ENCODE measurements at regions not wholly inside any gene's neighbourhood (a gene's known extent, or its start where the extent isn't known, plus 50 kb on each side); places are given as distances from the start of the nearest gene placed in this dataset.

DNA sequence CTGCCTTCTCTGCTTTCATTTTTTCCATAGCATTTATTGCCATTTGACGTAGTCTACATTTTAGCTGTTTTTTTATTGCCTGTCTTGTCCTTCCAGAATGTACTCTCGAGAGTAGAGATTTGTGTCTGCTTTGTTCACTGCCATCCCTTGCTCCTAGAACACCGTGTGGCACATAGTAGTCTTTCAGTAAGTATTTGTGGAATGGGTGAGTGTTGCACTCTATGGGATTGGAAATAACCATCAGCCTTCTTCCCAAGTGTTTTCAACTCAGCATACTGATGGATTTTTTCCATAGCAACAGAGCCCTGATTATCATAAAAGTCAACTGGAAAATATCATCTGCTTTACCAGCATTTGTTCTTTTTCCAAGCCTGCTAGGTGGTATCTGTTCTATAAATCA, 462.6 kb downstream of the ENC1 start:
- no peak for DNase-seq

DNA sequence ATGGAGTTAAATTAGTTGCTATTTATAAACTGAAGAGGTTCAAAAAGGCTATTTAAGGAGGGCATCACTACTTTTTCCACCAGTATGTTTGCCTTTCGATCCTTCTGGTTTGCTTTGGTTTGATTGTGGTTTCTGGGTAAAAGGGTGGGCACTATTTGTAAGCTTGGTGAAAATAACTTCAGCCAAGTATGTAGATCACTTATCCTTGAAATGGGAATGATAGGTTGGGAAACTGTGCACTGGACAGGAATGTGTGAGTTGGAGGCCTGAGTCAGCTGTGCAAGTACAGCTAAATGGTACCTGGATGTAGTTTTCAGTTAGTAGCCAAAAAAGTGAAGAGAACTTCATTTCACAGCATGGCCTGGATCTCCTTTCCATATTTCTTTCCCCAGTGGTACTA, 466.2 kb downstream of the ENC1 start:
- DNase-seq, result no peak

GRCh38 chr5:74173665-74174064, 466.9 kb downstream of the ENC1 start:
- DNase-seq, result no peak

DNA sequence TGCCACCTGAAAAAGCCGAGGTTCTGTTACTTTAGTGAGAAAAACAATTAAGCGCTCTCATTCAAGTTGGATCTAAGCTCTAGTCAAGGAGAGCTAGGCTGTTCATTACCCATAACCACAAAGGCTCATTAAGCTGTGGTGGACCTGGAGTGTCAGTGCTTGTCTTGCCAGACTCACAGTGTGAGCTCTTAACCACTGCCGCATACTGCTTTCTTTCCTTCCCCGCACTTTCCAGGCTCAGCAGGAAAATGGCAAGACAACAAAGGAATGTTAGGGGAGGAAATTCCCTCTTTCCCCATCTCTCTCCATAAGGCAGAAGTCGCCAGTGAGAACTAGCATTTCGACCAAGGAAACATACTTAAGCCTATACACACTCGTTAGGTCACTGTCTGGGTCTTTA, 467.3 kb downstream of the ENC1 start:
- no peak for DNase-seq

- no peak for DNase-seq
Observed at GRCh38 chr5:74169701-74170100, 470.8 kb downstream of the ENC1 start.

DNA sequence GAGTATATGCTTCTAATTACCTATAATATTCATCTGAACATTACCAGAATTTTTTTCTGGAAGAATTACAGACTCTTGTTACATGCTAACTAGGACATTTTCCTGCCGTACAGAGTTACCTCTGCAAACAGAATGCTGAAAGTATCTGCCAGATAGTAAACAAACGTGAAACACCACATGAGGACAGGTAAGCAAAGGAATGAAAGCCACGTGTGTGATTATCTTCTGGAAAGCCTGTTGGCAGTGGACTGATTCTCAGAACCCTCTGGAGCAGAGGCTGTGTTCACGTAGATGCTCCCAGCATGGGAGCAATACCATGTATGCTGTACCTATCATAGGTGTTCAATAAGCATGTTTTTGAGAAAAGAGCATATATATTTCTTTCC, 472.6 kb downstream of the ENC1 start:
- DNase-seq, result no peak

DNA sequence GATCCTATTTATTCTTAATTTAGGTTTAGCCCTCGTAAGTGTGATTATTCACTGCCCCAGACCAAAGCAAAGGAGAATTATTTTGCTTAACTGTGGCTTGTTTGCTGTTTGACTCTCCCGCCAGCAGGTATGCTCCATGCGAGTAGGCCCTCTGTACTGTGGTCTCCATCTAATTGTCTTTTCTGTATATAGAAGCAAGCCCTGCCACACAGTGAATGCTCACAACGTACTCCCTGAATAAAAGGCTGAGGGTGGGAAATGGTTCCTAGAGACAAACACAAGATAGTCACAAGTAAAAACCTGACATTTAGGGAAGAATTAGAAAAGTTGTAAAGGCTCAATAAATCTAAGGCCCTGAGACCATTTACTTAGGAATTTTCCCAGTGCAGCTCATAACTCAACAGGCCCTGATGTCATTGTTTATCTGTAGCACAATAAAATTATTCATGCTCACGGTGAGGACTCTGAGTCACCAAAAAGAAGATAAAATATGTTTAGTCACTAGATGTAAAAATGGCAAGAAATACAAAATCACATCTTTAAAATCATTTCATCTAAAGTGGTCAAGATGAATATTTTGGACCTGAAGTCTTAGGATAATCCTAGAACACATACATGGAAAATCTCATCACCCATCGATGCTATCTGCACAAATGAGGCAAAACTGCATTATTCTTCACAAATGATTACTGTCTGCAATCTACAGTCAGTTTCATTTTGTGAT, 473.2 kb downstream of the ENC1 start:
- no peak for DNase-seq

GRCh38 chr5:74166064-74166463, 474.5 kb downstream of the ENC1 start:
- no peak for DNase-seq

GRCh38 chr5:74164725-74165235, 475.7 kb downstream of the ENC1 start:
- DNase-seq, result no peak

- DNase-seq, result no peak
Observed at GRCh38 chr5:74162524-74162923, 478.0 kb downstream of the ENC1 start.

DNA sequence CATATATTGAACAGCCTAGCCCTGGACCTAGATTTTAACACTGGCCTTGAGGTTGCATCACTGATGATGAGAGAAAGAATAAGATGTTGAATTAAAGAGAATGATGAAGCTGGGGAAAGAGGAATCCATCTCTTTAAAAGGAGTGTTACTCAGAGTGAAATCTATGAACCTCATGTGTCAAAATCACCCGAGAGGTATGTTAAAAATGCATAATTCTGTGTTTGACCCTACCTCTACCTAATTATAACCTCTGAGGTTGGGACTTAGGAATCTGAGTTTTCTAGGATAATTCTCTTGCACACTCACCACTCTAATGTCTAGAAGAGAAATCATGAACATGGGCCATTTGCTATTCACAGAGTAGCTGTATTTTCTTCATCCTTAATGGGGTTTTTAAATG, 479.4 kb downstream of the ENC1 start:
- DNase-seq, result no peak

DNA sequence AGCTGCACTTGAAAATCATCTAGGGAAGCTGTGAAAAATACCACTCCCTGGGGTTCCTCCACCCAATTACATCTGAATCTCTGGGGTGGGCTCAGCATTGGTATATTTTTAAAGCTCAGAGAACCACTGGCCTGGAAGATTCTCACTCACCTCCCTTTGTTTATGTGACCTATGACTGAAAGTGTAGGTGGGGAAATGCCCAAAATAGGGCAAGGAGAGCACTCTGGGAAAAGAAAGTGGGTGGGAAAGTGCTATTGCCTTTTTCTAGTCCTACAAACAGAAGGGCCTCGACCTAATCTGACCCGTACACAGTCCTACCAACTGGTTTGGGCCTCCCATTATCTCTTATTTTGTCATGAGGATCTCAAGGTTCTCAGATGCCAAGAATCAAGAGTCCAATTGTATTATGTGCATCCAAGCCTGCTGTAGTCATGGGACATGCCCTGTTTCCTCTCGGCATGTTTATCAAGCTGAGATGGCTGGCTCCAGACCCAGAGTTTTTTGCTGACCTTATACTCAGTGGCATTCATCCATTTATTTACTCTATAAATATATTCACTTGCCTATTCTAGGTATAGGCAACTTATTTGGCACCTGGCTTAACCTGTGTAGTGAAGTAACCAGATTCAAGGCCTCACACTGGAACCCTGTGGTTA, 483.7 kb downstream of the ENC1 start:
- DNase-seq, result no peak

DNA sequence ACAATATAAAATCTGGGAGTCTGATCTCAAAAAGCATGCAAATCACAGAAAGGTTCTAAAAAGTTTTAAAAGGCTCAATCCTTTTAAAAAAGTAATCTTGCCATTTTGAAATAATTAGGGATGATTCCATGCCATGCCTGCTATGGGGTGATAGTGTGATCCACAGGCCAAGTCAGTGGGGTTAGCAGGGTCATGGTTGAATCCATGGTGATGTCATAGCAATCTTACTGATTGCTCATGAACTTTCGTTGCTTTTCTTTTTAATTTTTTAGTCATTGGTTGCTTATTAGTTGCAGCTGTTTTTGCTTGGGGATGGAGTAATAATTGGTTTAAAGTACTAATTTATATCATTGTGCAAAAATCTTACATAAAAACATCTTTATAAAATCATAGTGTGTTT, 485.0 kb downstream of the ENC1 start:
- no peak for DNase-seq

DNA sequence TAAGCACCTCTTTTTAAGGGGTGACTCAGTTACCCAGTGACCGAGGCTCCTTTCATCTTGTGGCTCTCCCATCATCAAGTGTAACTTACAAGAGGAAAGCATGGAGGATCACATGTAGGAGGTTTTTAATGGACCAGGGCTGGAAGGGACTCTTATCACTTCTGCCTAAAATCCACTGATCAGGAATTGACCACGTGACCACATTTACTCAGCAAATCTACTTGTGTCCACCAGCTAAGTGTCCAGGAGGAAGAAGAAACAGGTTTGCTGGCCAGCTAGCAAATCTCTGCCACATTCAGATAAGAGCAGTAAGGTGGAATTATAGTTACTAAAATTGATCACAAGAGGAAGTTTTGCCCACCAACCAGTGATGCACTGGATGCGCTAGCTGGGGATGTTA, 486.0 kb downstream of the ENC1 start:
- no peak for DNase-seq

DNA sequence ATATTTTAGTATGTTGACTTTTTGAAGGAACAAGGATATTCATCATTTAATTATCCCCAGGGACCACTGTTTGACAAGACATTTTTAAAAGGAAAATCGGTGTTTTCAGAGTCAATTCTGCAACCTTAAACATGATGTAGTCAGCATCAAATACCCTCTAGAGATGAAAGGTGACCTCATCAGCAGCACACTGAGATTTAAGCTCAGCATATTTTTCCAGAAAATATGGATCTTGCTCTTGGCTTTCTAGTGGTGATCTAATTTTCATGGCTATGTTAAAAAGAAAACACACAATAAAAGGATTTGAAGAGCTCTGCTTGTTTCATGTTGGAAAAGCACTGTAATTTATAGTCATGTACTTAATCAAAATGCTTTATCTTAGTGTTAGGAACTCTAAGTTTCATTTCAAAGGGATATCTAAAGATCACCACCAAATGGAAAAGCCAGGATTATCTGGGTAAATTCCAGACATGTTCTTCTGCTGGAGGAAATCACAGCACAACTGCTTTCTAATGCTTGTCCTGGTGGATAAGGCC, 487.2 kb downstream of the ENC1 start:
- DNase-seq, result no peak

- DNase-seq, result no peak
Observed at GRCh38 chr5:74152625-74153254, 487.8 kb downstream of the ENC1 start.

GRCh38 chr5:74152136-74152535, 488.4 kb downstream of the ENC1 start:
- DNase-seq, result no peak

- no peak for DNase-seq
Observed at GRCh38 chr5:74149395-74149794, 491.1 kb downstream of the ENC1 start.

GRCh38 chr5:74148321-74148720, 492.2 kb downstream of the ENC1 start:
- DNase-seq, result no peak

- DNase-seq, result no peak
Observed at GRCh38 chr5:74146796-74147195, 493.7 kb downstream of the ENC1 start.

GRCh38 chr5:74145951-74146350, 494.6 kb downstream of the ENC1 start:
- no peak for DNase-seq

GRCh38 chr5:74143721-74144330, 496.7 kb downstream of the ENC1 start:
- no peak for DNase-seq

GRCh38 chr5:74143151-74143550, 497.4 kb downstream of the ENC1 start:
- DNase-seq, result no peak

GRCh38 chr5:74141053-74141452, 499.5 kb downstream of the ENC1 start:
- no peak for DNase-seq
